Natural killer cell (primary cell): ENCODE measurements at regions not wholly inside any gene's neighbourhood (a gene's known extent, or its start where the extent isn't known, plus 50 kb on each side); places are given as distances from the start of the nearest gene placed in this dataset.
A peak's percentile ranks its signal among the peaks of the same experiment; 100 is the strongest.
"Not testable (repeated sequence)": the region's sequence is repeated elsewhere in the genome, so short reads cannot be mapped to it uniquely, and the experiment has no call there.

Experiments
- ATAC-seq, 3 donors: fragments of 150-1000 bp in 2 of 3; fragments of 200-7000 bp in 1 of 3; cut with Tn5 transposase; 1 replicate in 1 of 3; 2 replicates in 2 of 3; pipeline ENCODE4 v1.10.0; 2021; ENCODE audit warnings: mild to moderate bottlenecking in 2 of 3, moderate library complexity in 2 of 3
- DNase-seq, 2 donors: peaks; one replicate each; pipeline versions ENCODE4 v3.0.0 to v3.0.0-alpha.2; 2013 to 2021; ENCODE audit warnings: mixed read lengths in 1 of 2
- H3K27ac ChIP-seq: one replicate; pipeline ENCODE4 v1.5.1; 2013; ENCODE audit warnings: mild to moderate bottlenecking, low read length
- H3K27me3 ChIP-seq: one replicate; pipeline ENCODE4 v1.6.1; 2013; ENCODE audit warnings: low read length; ENCODE audit not compliant: control insufficient read depth, insufficient read depth
- H3K36me3 ChIP-seq: one replicate; pipeline ENCODE4 v1.6.1; 2013; ENCODE audit warnings: low read length; ENCODE audit not compliant: control insufficient read depth, insufficient read depth
- H3K4me1 ChIP-seq: one replicate; pipeline ENCODE4 v1.6.1; 2013; ENCODE audit warnings: low read length; ENCODE audit not compliant: control insufficient read depth, insufficient read depth
- H3K4me3 ChIP-seq: one replicate; pipeline ENCODE4 v1.5.1; 2013; ENCODE audit warnings: low read length
- H3K9me3 ChIP-seq: one replicate; pipeline ENCODE4 v1.6.1; 2013; ENCODE audit warnings: low read length; ENCODE audit not compliant: control insufficient read depth, insufficient read depth
- H3K27ac Mint-ChIP-seq, 2 donors: one replicate each; pipeline ENCODE4 v1.8.0; 2022; ENCODE audit warnings: mild to moderate bottlenecking in 2 of 2, mixed read lengths in 2 of 2, moderate library complexity in 1 of 2
- H3K27me3 Mint-ChIP-seq, 2 donors: one replicate each; pipeline ENCODE4 v1.8.0; 2022; ENCODE audit warnings: low read depth in 2 of 2, mixed read lengths in 2 of 2
- H3K36me3 Mint-ChIP-seq: one replicate; pipeline ENCODE4 v1.8.0; 2022; ENCODE audit warnings: mixed read lengths
- H3K4me1 Mint-ChIP-seq, 2 donors: one replicate each; pipeline ENCODE4 v1.8.0; 2022; ENCODE audit warnings: mixed read lengths in 2 of 2
- H3K4me3 Mint-ChIP-seq: one replicate; pipeline ENCODE4 v1.8.0; 2022; ENCODE audit warnings: mild to moderate bottlenecking, moderate library complexity, mixed read lengths
- H3K9me3 Mint-ChIP-seq, 2 donors: one replicate each; pipeline ENCODE4 v1.8.0; 2022; ENCODE audit warnings: mixed read lengths in 2 of 2
- CTCF ChIP-seq: fragments of 200-600 bp; IDR thresholded peaks from one replicate; pipeline ENCODE4 v1.8.0; 2022; ENCODE audit warnings: antibody characterized with exemption
- WGBS: methylation state at CpG from one replicate; pipeline ENCODE4 v1.1.7; 2013; ENCODE audit warnings: missing lambda C conversion rate; ENCODE audit not compliant: insufficient coverage; 5-methylcytosine and 5-hydroxymethylcytosine counted together
- intact Hi-C: fragments of 100-400 bp; cut with micrococcal nuclease; formaldehyde crosslinking; loops from one replicate; pipeline ENCODE4 v1.14.2; 2022

- DNase-seq = peak in 1 of 2 donors; percentile 7
- H3K27ac ChIP-seq, H3K36me3 ChIP-seq, intact Hi-C loops, H3K4me3 Mint-ChIP-seq, H3K36me3 Mint-ChIP-seq, H3K27me3 Mint-ChIP-seq, H3K4me1 ChIP-seq, H3K9me3 ChIP-seq, H3K27me3 ChIP-seq, H3K27ac Mint-ChIP-seq, H3K4me1 Mint-ChIP-seq, H3K9me3 Mint-ChIP-seq, H3K4me3 ChIP-seq: not testable (repeated sequence)
- peak; percentile 59 for TF ChIP-seq CTCF
- peak; percentile 83 to 90 (median 88) for ATAC-seq
- WGBS = 0% methylated on average over 1 of the region's 4 CpGs
Measured at GRCh38 chr2:87229091-87229689, 207.5 kb upstream of the PLGLB1 start.

GRCh38 chr2:87229964-87230363 is 208.3 kb upstream of the PLGLB1 start:
- H3K27me3 ChIP-seq, H3K4me3 ChIP-seq, H3K27me3 Mint-ChIP-seq, DNase-seq, H3K4me3 Mint-ChIP-seq, H3K9me3 ChIP-seq, intact Hi-C loops, H3K36me3 Mint-ChIP-seq, H3K4me1 Mint-ChIP-seq, H3K27ac Mint-ChIP-seq, H3K9me3 Mint-ChIP-seq, H3K27ac ChIP-seq, H3K36me3 ChIP-seq, ATAC-seq, H3K4me1 ChIP-seq: not testable (repeated sequence)
- WGBS = no CpG with 5 or more reads among the region's 4 CpGs

- H3K27ac ChIP-seq = not testable (repeated sequence)
- WGBS = no CpG with 5 or more reads among the region's 8 CpGs
Measured at GRCh38 chr2:87235333-87235981, 213.8 kb upstream of the PLGLB1 start.

GRCh38 chr2:87237570-87238336 is 216.1 kb upstream of the PLGLB1 start:
- H3K4me1 Mint-ChIP-seq = not testable (repeated sequence)
- whole genome bisulfite sequencing = 70% methylated on average over 7 of the region's 15 CpGs

More at GRCh38 chr2:87235333-87235981, 213.8 kb upstream of the PLGLB1 start:
- DNase-seq, H3K9me3 ChIP-seq, intact Hi-C loops, ATAC-seq, H3K9me3 Mint-ChIP-seq, H3K4me3 Mint-ChIP-seq, H3K27ac Mint-ChIP-seq, H3K4me1 Mint-ChIP-seq, H3K36me3 Mint-ChIP-seq, H3K4me1 ChIP-seq, H3K4me3 ChIP-seq, H3K36me3 ChIP-seq, H3K27me3 ChIP-seq, H3K27me3 Mint-ChIP-seq: not testable (repeated sequence)

GRCh38 chr2:87239558-87240215 is 218.0 kb upstream of the PLGLB1 start:
- H3K27ac ChIP-seq, H3K36me3 Mint-ChIP-seq, H3K4me1 Mint-ChIP-seq, H3K36me3 ChIP-seq, H3K4me3 ChIP-seq, H3K27me3 ChIP-seq, intact Hi-C loops, DNase-seq, H3K9me3 Mint-ChIP-seq, H3K27ac Mint-ChIP-seq, H3K4me3 Mint-ChIP-seq, H3K9me3 ChIP-seq, H3K4me1 ChIP-seq, ATAC-seq, H3K27me3 Mint-ChIP-seq: not testable (repeated sequence)
- 91% methylated on average over 6 of the region's 8 CpGs for WGBS

More at GRCh38 chr2:87237570-87238336, 216.1 kb upstream of the PLGLB1 start:
- H3K36me3 Mint-ChIP-seq, H3K4me3 ChIP-seq, ATAC-seq, H3K9me3 ChIP-seq, H3K36me3 ChIP-seq, H3K27me3 Mint-ChIP-seq, H3K27ac ChIP-seq, H3K27me3 ChIP-seq, H3K27ac Mint-ChIP-seq, H3K9me3 Mint-ChIP-seq, H3K4me1 ChIP-seq, H3K4me3 Mint-ChIP-seq, DNase-seq, intact Hi-C loops: not testable (repeated sequence)

GRCh38 chr2:87246066-87246717 is 224.5 kb upstream of the PLGLB1 start:
- H3K9me3 ChIP-seq, ATAC-seq, DNase-seq, intact Hi-C loops, H3K36me3 ChIP-seq, H3K27me3 ChIP-seq, H3K4me3 ChIP-seq, H3K27me3 Mint-ChIP-seq, H3K4me3 Mint-ChIP-seq, H3K4me1 ChIP-seq, H3K9me3 Mint-ChIP-seq, H3K4me1 Mint-ChIP-seq, H3K27ac Mint-ChIP-seq, H3K27ac ChIP-seq, H3K36me3 Mint-ChIP-seq: not testable (repeated sequence)
- 93% methylated on average over 5 of the region's 11 CpGs for WGBS
